ENCODE measurements at regions not wholly inside any gene's neighbourhood (a gene's known extent, or its start where the extent isn't known, plus 50 kb on each side); places are given as distances from the start of the nearest gene placed in this dataset.

GRCh38 chr1:166789286-166789685 is 50.0 kb upstream of the POGK start:
- TF ChIP-seq, protein P1, sequence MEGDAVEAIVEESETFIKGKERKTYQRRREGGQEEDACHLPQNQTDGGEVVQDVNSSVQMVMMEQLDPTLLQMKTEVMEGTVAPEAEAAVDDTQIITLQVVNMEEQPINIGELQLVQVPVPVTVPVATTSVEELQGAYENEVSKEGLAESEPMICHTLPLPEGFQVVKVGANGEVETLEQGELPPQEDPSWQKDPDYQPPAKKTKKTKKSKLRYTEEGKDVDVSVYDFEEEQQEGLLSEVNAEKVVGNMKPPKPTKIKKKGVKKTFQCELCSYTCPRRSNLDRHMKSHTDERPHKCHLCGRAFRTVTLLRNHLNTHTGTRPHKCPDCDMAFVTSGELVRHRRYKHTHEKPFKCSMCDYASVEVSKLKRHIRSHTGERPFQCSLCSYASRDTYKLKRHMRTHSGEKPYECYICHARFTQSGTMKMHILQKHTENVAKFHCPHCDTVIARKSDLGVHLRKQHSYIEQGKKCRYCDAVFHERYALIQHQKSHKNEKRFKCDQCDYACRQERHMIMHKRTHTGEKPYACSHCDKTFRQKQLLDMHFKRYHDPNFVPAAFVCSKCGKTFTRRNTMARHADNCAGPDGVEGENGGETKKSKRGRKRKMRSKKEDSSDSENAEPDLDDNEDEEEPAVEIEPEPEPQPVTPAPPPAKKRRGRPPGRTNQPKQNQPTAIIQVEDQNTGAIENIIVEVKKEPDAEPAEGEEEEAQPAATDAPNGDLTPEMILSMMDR (conservative IDR thresholded peaks at IDR 0.05): no peak
- Histone ChIP-seq H3K9me3 (ENCODE audit: control insufficient read depth, low read depth, low read length) (no peaks in the 10 kb centered on the region), H3K56ac (ENCODE audit: insufficient read length, low read depth, low read length) (no peak overlapping the region), H4K91ac (ENCODE audit: insufficient read length, low read depth, low read length) (no peak overlapping the region), H2BK5ac (ENCODE audit: insufficient read length, low read length) (no peak overlapping the region), H3K4me2 (ENCODE audit: insufficient read depth, insufficient read length, low read length) (no peak overlapping the region), H4K20me1 (ENCODE audit: control insufficient read depth, insufficient read depth, insufficient read length) (no peaks in the 10 kb centered on the region), H4K8ac (replicated peaks; ENCODE audit: insufficient read length, low read depth, low read length) (no peak overlapping the region), H2BK20ac (ENCODE audit: low read depth, low read length, poor library complexity, severe bottlenecking) (no peak overlapping the region), H3K23me2 (ENCODE audit: insufficient read length, low read depth, low read length, poor library complexity, severe bottlenecking) (no peaks in the 10 kb centered on the region), H3K4ac (ENCODE audit: low read depth, low read length) (no peak overlapping the region), H3K79me1 (ENCODE audit: insufficient read depth, low read depth, low read length, poor library complexity, severe bottlenecking) (no peaks in the 10 kb centered on the region), H4K5ac (ENCODE audit: insufficient read length, low read depth, low read length) (no peak overlapping the region), H3K23ac (ENCODE audit: insufficient read length, low read depth, low read length) (no peak overlapping the region), H3T11ph (ENCODE audit: low read length) (no peak overlapping the region), H3K27me3 (ENCODE audit: insufficient read depth, low read length) (no peaks in the 10 kb centered on the region), H3K9ac (ENCODE audit: extremely low read depth, insufficient read length, low read length) (no peak overlapping the region), H3K14ac (ENCODE audit: insufficient read depth, low read length) (no peak overlapping the region), H2AK5ac (ENCODE audit: insufficient read length, low read length) (no peak overlapping the region), H3K27ac (ENCODE audit: insufficient read length, low read depth, low read length) (no peak overlapping the region), H2BK12ac (ENCODE audit: insufficient read length, low read depth, low read length) (no peak overlapping the region), H2BK120ac (ENCODE audit: low read depth, low read length, poor library complexity, severe bottlenecking) (no peak overlapping the region), H3K79me2 (ENCODE audit: insufficient read depth, low read length) (no peaks in the 10 kb centered on the region), H2BK15ac (ENCODE audit: low read depth, low read length) (no peak overlapping the region), H3K4me1 (ENCODE audit: insufficient read depth, low read length) (no peaks in the 10 kb centered on the region; the same call in 1 of the 2 replicates), H3K18ac (ENCODE audit: insufficient read length, low read depth, low read length) (no peak overlapping the region), H2AFZ (ENCODE audit: low read length) (no peak overlapping the region)
- no peaks in the 10 kb centered on the region; a peak in 1 of 7 replicates for H3K36me3 Mint-ChIP-seq (ENCODE audit: insufficient read depth in 1 of 3, low read depth in 3 of 3)
- H3K27ac Mint-ChIP-seq: no peak overlapping the region
- H3K4me3 Mint-ChIP-seq: no peak overlapping the region
- no peak for DNase-seq
- H3K9me3 Mint-ChIP-seq: no peaks in the 10 kb centered on the region; a peak in 2 of 5 replicates
- peaks cover 13 to 16% of the 10 kb centered on the region in 2 experiments for H3K4me1 Mint-ChIP-seq
- no CpG with 5 or more reads among the region's 3 CpGs for WGBS (ENCODE audit: extremely low coverage, insufficient read length, low lambda C conversion rate)
- no peaks in the 10 kb centered on the region for H3K27me3 Mint-ChIP-seq (ENCODE audit: low read depth)

All from H9 (cell line).